ENCODE measurements at regions not wholly inside any gene's neighbourhood (a gene's known extent, or its start where the extent isn't known, plus 50 kb on each side); places are given as distances from the start of the nearest gene placed in this dataset.
A peak's percentile ranks its signal among the peaks of the same experiment; 100 is the strongest.

DNA sequence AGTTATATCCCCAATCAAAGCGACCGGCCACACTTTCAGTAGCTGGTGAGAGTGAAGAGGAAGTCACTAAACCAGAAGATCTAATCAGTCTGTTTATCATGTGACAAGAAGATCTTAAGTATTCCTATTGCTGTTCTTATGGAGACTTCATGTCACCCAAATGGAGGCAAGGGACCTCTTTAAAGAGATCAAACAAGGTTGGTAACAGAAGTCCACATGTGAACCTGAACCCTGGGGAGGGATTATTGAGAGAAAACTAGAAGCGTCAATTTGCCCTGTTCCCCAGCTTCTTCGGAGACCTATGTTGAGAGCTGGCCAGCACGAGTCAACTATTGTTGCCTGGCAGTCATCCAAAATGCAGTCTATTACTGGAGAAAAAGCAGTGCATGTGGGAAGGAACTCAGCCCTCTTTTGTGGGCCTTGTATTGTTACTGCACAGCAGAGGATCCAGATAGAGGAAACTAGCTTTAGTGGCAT is 76.9 kb upstream of the CTSC start:
- Mint-ChIP-seq H3K9me3 (peaks cover 0 to 3% (median 0%) of the 10 kb centered on the region in 7 donors), H3K27ac (peak overlapping the region; percentile 71 to 87 (median 78)), H3K4me3 (peak overlapping the region; percentile 44 to 69), H3K36me3 (no peaks in the 10 kb centered on the region), H3K4me1 (peaks cover 23% of the 10 kb centered on the region), H3K27me3 (ENCODE audit: low read depth in 3 of 3) (no peaks in the 10 kb centered on the region)
- H3K4me1 ChIP-seq (ENCODE audit: control insufficient read depth in 1 of 2, insufficient read depth in 2 of 2, low read length in 2 of 2) = peaks cover 19 to 24% of the 10 kb centered on the region in 2 donors
- peak overlapping the region; percentile 48 for H2AFZ ChIP-seq (ENCODE audit: insufficient read depth, low read depth, low read length, poor library complexity, severe bottlenecking)
- peak; percentile 42 to 51 (median 47) for DNase-seq
- H3K36me3 ChIP-seq (replicated peaks in 1 of 2; ENCODE audit: control insufficient read depth in 1 of 2, insufficient read depth in 2 of 2, low read length in 2 of 2) = no peaks in the 10 kb centered on the region
- TF ChIP-seq, protein P1, sequence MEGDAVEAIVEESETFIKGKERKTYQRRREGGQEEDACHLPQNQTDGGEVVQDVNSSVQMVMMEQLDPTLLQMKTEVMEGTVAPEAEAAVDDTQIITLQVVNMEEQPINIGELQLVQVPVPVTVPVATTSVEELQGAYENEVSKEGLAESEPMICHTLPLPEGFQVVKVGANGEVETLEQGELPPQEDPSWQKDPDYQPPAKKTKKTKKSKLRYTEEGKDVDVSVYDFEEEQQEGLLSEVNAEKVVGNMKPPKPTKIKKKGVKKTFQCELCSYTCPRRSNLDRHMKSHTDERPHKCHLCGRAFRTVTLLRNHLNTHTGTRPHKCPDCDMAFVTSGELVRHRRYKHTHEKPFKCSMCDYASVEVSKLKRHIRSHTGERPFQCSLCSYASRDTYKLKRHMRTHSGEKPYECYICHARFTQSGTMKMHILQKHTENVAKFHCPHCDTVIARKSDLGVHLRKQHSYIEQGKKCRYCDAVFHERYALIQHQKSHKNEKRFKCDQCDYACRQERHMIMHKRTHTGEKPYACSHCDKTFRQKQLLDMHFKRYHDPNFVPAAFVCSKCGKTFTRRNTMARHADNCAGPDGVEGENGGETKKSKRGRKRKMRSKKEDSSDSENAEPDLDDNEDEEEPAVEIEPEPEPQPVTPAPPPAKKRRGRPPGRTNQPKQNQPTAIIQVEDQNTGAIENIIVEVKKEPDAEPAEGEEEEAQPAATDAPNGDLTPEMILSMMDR (IDR thresholded peaks at IDR 0.05) = no peak
- no peaks in the 10 kb centered on the region for H3K27me3 ChIP-seq (ENCODE audit: control insufficient read depth in 2 of 2, insufficient read depth in 2 of 2, low read length in 2 of 2)
- no peaks in the 10 kb centered on the region for H4K20me1 ChIP-seq (ENCODE audit: insufficient read depth, low read length)
- H3K4me2 ChIP-seq (replicated peaks; ENCODE audit: extremely low read depth, low read length, poor library complexity, severe bottlenecking) = peak overlapping the region; percentile 48
- intact Hi-C loops (cut with micrococcal nuclease) = no loop called here
- 10% methylated on average over 3 of the region's 5 CpGs for WGBS (ENCODE audit: insufficient coverage)
- H3K27ac ChIP-seq (ENCODE audit: low read depth in 1 of 2, low read length in 2 of 2) = peak overlapping the region; percentile 13 to 47
- H3K9me3 ChIP-seq (replicated peaks in 1 of 2; ENCODE audit: control insufficient read depth in 1 of 2, insufficient read depth in 1 of 2, low read length in 2 of 2) = no peaks in the 10 kb centered on the region
- H3K4me3 ChIP-seq (replicated peaks in 1 of 3; ENCODE audit: low read depth in 2 of 3, low read length in 3 of 3) = peak overlapping the region in 2 of 3 experiments; percentile 27 to 55
- H3K79me2 ChIP-seq (ENCODE audit: insufficient read depth, low read length) = no peaks in the 10 kb centered on the region
- H3K9ac ChIP-seq (ENCODE audit: insufficient read depth, low read length, poor library complexity, severe bottlenecking) = no peak overlapping the region

DNA sequence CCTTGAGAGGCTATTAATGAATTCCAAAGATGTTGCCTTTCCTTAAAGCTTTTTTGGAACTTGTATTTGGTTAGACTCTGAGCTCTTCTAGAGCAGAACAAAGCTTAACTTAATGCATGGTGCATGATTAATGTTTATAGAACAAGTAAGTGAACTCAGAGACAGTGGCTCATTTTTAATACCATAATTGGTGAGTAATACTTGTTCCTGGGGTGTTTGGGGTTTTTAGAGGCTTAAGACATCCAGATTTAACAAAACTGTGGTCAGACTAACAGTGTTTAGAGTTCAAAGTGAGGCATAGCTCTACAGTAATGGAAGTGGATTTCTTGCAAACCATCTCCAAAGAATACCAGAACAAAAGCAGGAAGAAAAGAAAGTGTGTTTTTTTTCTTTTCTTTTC is 73.7 kb upstream of the CTSC start:
- intact Hi-C loops (cut with micrococcal nuclease) = no loop called here

More for the DNA sequence above, 73.7 kb upstream of the CTSC start:
- no peaks in the 10 kb centered on the region for H3K27me3 ChIP-seq (ENCODE audit: control insufficient read depth in 2 of 2, insufficient read depth in 2 of 2, low read length in 2 of 2)
- no peak overlapping the region for H3K27ac ChIP-seq (ENCODE audit: low read depth in 1 of 2, low read length in 2 of 2)
- Mint-ChIP-seq H3K27ac (no peak overlapping the region), H3K4me1 (peaks cover 23% of the 10 kb centered on the region), H3K27me3 (ENCODE audit: low read depth in 3 of 3) (no peaks in the 10 kb centered on the region), H3K9me3 (peaks cover 0 to 9% (median 0%) of the 10 kb centered on the region in 7 donors), H3K4me3 (no peak overlapping the region), H3K36me3 (no peaks in the 10 kb centered on the region)
- TF ChIP-seq, protein P1 (IDR thresholded peaks at IDR 0.05) = no peak
- H3K36me3 ChIP-seq (replicated peaks in 1 of 2; ENCODE audit: control insufficient read depth in 1 of 2, insufficient read depth in 2 of 2, low read length in 2 of 2) = no peaks in the 10 kb centered on the region
- H3K9me3 ChIP-seq (replicated peaks in 1 of 2; ENCODE audit: control insufficient read depth in 1 of 2, insufficient read depth in 1 of 2, low read length in 2 of 2) = no peaks in the 10 kb centered on the region
- H3K9ac ChIP-seq (ENCODE audit: insufficient read depth, low read length, poor library complexity, severe bottlenecking) = no peak overlapping the region
- peaks cover 19 to 24% of the 10 kb centered on the region in 2 donors for H3K4me1 ChIP-seq (ENCODE audit: control insufficient read depth in 1 of 2, insufficient read depth in 2 of 2, low read length in 2 of 2)
- no peak for DNase-seq
- no peak overlapping the region for H3K4me2 ChIP-seq (replicated peaks; ENCODE audit: extremely low read depth, low read length, poor library complexity, severe bottlenecking)
- no peaks in the 10 kb centered on the region for H4K20me1 ChIP-seq (ENCODE audit: insufficient read depth, low read length)
- H2AFZ ChIP-seq (ENCODE audit: insufficient read depth, low read depth, low read length, poor library complexity, severe bottlenecking) = no peak overlapping the region
- no peak overlapping the region for H3K4me3 ChIP-seq (replicated peaks in 1 of 3; ENCODE audit: low read depth in 2 of 3, low read length in 3 of 3)
- H3K79me2 ChIP-seq (ENCODE audit: insufficient read depth, low read length) = no peaks in the 10 kb centered on the region
